ENCODE measurements at regions not wholly inside any gene's neighbourhood (a gene's known extent, or its start where the extent isn't known, plus 50 kb on each side); places are given as distances from the start of the nearest gene placed in this dataset.

GRCh38 chr5:57831090-57831489 lies 348.5 kb upstream of the ACTBL2 start:
- intact Hi-C loops (cut with DNase I) = no loop called here
- TF ChIP-seq CTCF (IDR thresholded peaks at IDR 0.05) = no peak
- H3K4me3 ChIP-seq = no peak overlapping the region
- no peak for DNase-seq
- peaks cover 0 to 2% (median 0%) of the 10 kb centered on the region in 11 donors for H3K9me3 ChIP-seq
- no peaks in the 10 kb centered on the region for H3K36me3 ChIP-seq
- no peaks in the 10 kb centered on the region for H3K27me3 ChIP-seq
- ATAC-seq = no peak
- H3K4me1 ChIP-seq = peaks cover 0 to 29% (median 3%) of the 10 kb centered on the region in 9 donors
- no peak overlapping the region for H3K27ac ChIP-seq

GRCh38 chr5:57828221-57828620 lies 345.6 kb upstream of the ACTBL2 start:
- Histone ChIP-seq H3K9me3 (no peaks in the 10 kb centered on the region), H3K4me3 (no peak overlapping the region), H3K27me3 (no peaks in the 10 kb centered on the region), H3K27ac (no peak overlapping the region), H3K36me3 (no peaks in the 10 kb centered on the region), H3K4me1 (peaks cover 0 to 8% (median 0%) of the 10 kb centered on the region in 9 donors)
- intact Hi-C loops (cut with DNase I) = no loop called here
- TF ChIP-seq CTCF (IDR thresholded peaks at IDR 0.05) = no peak
- ATAC-seq = no peak
- 78 to 96% methylated on average over 1 of the region's 1 CpG for WGBS, 2 donors
- no peak for DNase-seq

GRCh38 chr5:57825031-57825686 lies 342.5 kb upstream of the ACTBL2 start:
- H3K9me3 ChIP-seq = peaks cover 0 to 12% (median 4%) of the 10 kb centered on the region in 11 donors
- intact Hi-C loops (cut with DNase I) = no loop called here

GRCh38 chr5:57824623-57825022 lies 342.0 kb upstream of the ACTBL2 start:
- intact Hi-C loops (cut with DNase I) = no loop called here
- no peak overlapping the region for H3K27ac ChIP-seq
- peaks cover 0 to 17% (median 4%) of the 10 kb centered on the region in 11 donors for H3K9me3 ChIP-seq
- no peaks in the 10 kb centered on the region for H3K4me1 ChIP-seq
- ATAC-seq = no peak
- H3K27me3 ChIP-seq = no peaks in the 10 kb centered on the region
- no peak overlapping the region for H3K4me3 ChIP-seq
- 88 to 91% methylated on average over 2 of the region's 2 CpGs for WGBS, 2 donors
- no peaks in the 10 kb centered on the region for H3K36me3 ChIP-seq
- TF ChIP-seq CTCF (IDR thresholded peaks at IDR 0.05) = no peak
- DNase-seq = no peak

More at GRCh38 chr5:57825031-57825686, 342.5 kb upstream of the ACTBL2 start:
- DNase-seq (no peak), ATAC-seq (no peak)
- Histone ChIP-seq H3K27ac (no peak overlapping the region), H3K4me1 (no peaks in the 10 kb centered on the region), H3K27me3 (no peaks in the 10 kb centered on the region), H3K4me3 (no peak overlapping the region), H3K36me3 (no peaks in the 10 kb centered on the region)
- TF ChIP-seq CTCF (IDR thresholded peaks at IDR 0.05) = no peak
- 85 to 94% methylated on average over 3 of the region's 3 CpGs for WGBS, 2 donors
